HepG2 (cell line): ENCODE measurements at regions not wholly inside any gene's neighbourhood (a gene's known extent, or its start where the extent isn't known, plus 50 kb on each side); places are given as distances from the start of the nearest gene placed in this dataset.

ENCODE experiments used
- ATAC-seq: fragments of 200-7000 bp; cut with Tn5 transposase; 3 replicates; pipeline ENCODE4 v1.9.1; 2020; ENCODE audit warnings: mild to moderate bottlenecking, moderate library complexity
- BruUV-seq: library from RNA; stranded (reverse); fragments of 400-500 nt; replicated peaks from 2 replicates; lab custom pipeline; 2021; lab: Mats Ljungman, UMichigan
- CTCF ChIA-PET: fragments of 300-600 bp; formaldehyde crosslinking; extraction: SDS; loops from one replicate; lab custom pipeline; 2021; ENCODE audit warnings: low total read pairs, inconsistent platforms, low intra/inter-chr PET ratio; lab: Yijun Ruan, JAX
- POLR2A ChIA-PET: fragments of 350-600 bp; sonication (Branson Sonifier 250); formaldehyde crosslinking; loops from one replicate; lab custom pipeline; 2020; ENCODE audit warnings: antibody characterized with exemption, inconsistent platforms; lab: Yijun Ruan, JAX
- DNase-seq: peaks from one replicate; pipeline ENCODE4 v3.0.0-alpha.2; 2015; ENCODE audit warnings: low spot score
- FAIRE-seq: peaks from 3 replicates; lab custom pipeline; 2011; peaks lifted over from hg19 to GRCh38; lab: Jason Lieb, UNC
- H2AFZ ChIP-seq: one replicate; pipeline ENCODE4 v1.6.1; 2011; ENCODE audit warnings: low read length, inconsistent platforms
- H3K27ac ChIP-seq: fragments of 300-600 bp; 3 replicates; pipeline ENCODE4 v1.8.0; 2011; ENCODE audit warnings: mixed run types, mild to moderate bottlenecking, mixed read lengths, low read length, inconsistent platforms; ENCODE audit not compliant: insufficient read depth; ENCODE audit errors: extremely low read length
- H3K27me3 ChIP-seq, 2 experiments: fragments of 200-600 bp in 1 of 2; 2 replicates in 1 of 2; 3 replicates in 1 of 2; pipeline versions ENCODE4 v1.6.0 to v1.8.0; 2011; ENCODE audit warnings: low read length in 2 of 2, mild to moderate bottlenecking in 2 of 2, moderate library complexity in 2 of 2, inconsistent platforms in 1 of 2; ENCODE audit not compliant: insufficient read depth in 2 of 2, control insufficient read depth in 1 of 2
- H3K36me3 ChIP-seq, 2 experiments: fragments of 200-600 bp in 1 of 2; replicated peaks in 1 of 2; 2 replicates in 1 of 2; 3 replicates in 1 of 2; pipeline versions ENCODE4 v1.5.1 to v1.8.0; 2011; ENCODE audit warnings: low read length in 2 of 2, inconsistent platforms in 1 of 2; ENCODE audit not compliant: insufficient read depth in 2 of 2, control insufficient read depth in 1 of 2
- H3K4me1 ChIP-seq: 2 replicates; pipeline ENCODE4 v1.5.1; 2012; ENCODE audit warnings: low read length, inconsistent platforms; ENCODE audit not compliant: insufficient read depth
- H3K4me2 ChIP-seq: 2 replicates; pipeline ENCODE4 v1.6.0; 2011; ENCODE audit warnings: low read depth, low read length, inconsistent platforms
- H3K4me3 ChIP-seq, 3 experiments: fragments of 200-600 bp in 1 of 3; sonication (generic), shearing (Covaris generic) in 1 of 3; replicated peaks in 1 of 3; 2 replicates each; pipeline ENCODE4 v1.5.1; 2011 to 2016; ENCODE audit warnings: low read length in 3 of 3, inconsistent platforms in 2 of 3, low read depth in 2 of 3, mild to moderate bottlenecking in 2 of 3, control low read depth in 1 of 3, mixed read lengths in 1 of 3; ENCODE audit not compliant: insufficient read depth in 1 of 3
- H3K79me2 ChIP-seq: one replicate; pipeline ENCODE4 v1.6.1; 2011; ENCODE audit warnings: low read length, inconsistent platforms; ENCODE audit not compliant: insufficient read depth
- H3K9ac ChIP-seq: 2 replicates; pipeline ENCODE4 v1.6.0; 2011; ENCODE audit warnings: mild to moderate bottlenecking, low read depth, low read length, inconsistent platforms; ENCODE audit not compliant: insufficient read depth
- H3K9me3 ChIP-seq: 2 replicates; pipeline ENCODE4 v1.5.1; 2012; ENCODE audit warnings: mild to moderate bottlenecking, low read length
- H4K20me1 ChIP-seq: 2 replicates; pipeline ENCODE4 v1.6.0; 2011; ENCODE audit warnings: inconsistent platforms, mild to moderate bottlenecking, low read length, moderate library complexity; ENCODE audit not compliant: insufficient read depth
- AGO1 ChIP-seq: fragments of 200-400 bp; formaldehyde crosslinking; IDR thresholded peaks from 2 replicates; pipeline ENCODE4 v1.6.1; 2017; ENCODE audit warnings: mild to moderate bottlenecking, low read depth, low read length, moderate library complexity; ENCODE audit not compliant: poor library complexity, severe bottlenecking
- ESRRA ChIP-seq: sonication (generic); formaldehyde crosslinking; IDR thresholded peaks from 2 replicates; pipeline ENCODE4 v1.5.1; 2020; ENCODE audit warnings: mild to moderate bottlenecking, low read depth, missing genetic modification reagents
- MED8 ChIP-seq: sonication (generic); formaldehyde crosslinking; IDR thresholded peaks from 2 replicates; pipeline ENCODE4 v1.8.1; 2023; ENCODE audit warnings: mild to moderate bottlenecking, missing genetic modification reagents; ENCODE audit not compliant: insufficient replicate concordance
- MLLT10 ChIP-seq: sonication (generic); formaldehyde crosslinking; IDR thresholded peaks from 2 replicates; pipeline ENCODE4 v1.4.0; 2020; ENCODE audit warnings: missing genetic modification reagents
- MZF1 ChIP-seq: sonication (generic); formaldehyde crosslinking; IDR thresholded peaks from 2 replicates; pipeline ENCODE4 v1.8.1; 2023; ENCODE audit warnings: mild to moderate bottlenecking, missing genetic modification reagents, borderline replicate concordance
- ZBTB34 ChIP-seq: sonication (generic); formaldehyde crosslinking; IDR thresholded peaks from 2 replicates; pipeline ENCODE4 v1.8.0; 2022; ENCODE audit warnings: mild to moderate bottlenecking, missing genetic modification reagents
- ZNF441 ChIP-seq: sonication (generic); formaldehyde crosslinking; IDR thresholded peaks from 2 replicates; pipeline ENCODE4 v1.7.0; 2021; ENCODE audit warnings: missing genetic modification reagents, borderline replicate concordance
- ZNF75D ChIP-seq: sonication (generic); formaldehyde crosslinking; IDR thresholded peaks from 2 replicates; pipeline ENCODE4 v1.8.1; 2023; ENCODE audit warnings: missing genetic modification reagents, mild to moderate bottlenecking, borderline replicate concordance
- WGBS: methylation state at CpG from one replicate; pipeline ENCODE4 v1.1.6; 2017; ENCODE audit warnings: low lambda C conversion rate; 5-methylcytosine and 5-hydroxymethylcytosine counted together
- in situ Hi-C: cut with HindIII; loops from 2 replicates; pipeline ENCODE4 v1.10.0; 2017; ENCODE audit warnings: low pct_unique_long_range_greater_than_20kb; ENCODE audit not compliant: extremely low pct_ligation_motif_present
- intact Hi-C: fragments of 100-400 bp; cut with micrococcal nuclease; formaldehyde crosslinking; loops from one replicate; pipeline ENCODE4 v1.10.0; 2022; ENCODE audit not compliant: unreplicated experiment
- TF ChIP-seq, protein P1 (sequence below): sonication (generic); formaldehyde crosslinking; IDR thresholded peaks from 2 replicates; pipeline ENCODE4 v1.5.1; 2020; ENCODE audit warnings: mild to moderate bottlenecking, missing genetic modification reagents
- TF ChIP-seq, protein P2 (sequence below): sonication (generic); formaldehyde crosslinking; IDR thresholded peaks from 2 replicates; pipeline ENCODE4 v1.9.0; 2021; ENCODE audit warnings: mild to moderate bottlenecking, missing genetic modification reagents

GRCh38 chr5:67925511-67925910 is 290.0 kb upstream of the PIK3R1 start:
- no peaks in the 10 kb centered on the region for H3K4me1 ChIP-seq
- FAIRE-seq (no peak), ATAC-seq (no peak), DNase-seq (no peak)
- ChIA-PET POLR2A (no interaction called here), CTCF (no interaction called here)
- 49% methylated on average over 5 of the region's 5 CpGs for whole genome bisulfite sequencing
- no TSS peak for BruUV-seq
- H4K20me1 ChIP-seq = no peaks in the 10 kb centered on the region
- no peaks in the 10 kb centered on the region for H3K9me3 ChIP-seq
- TF ChIP-seq MZF1 (CRISPR knock-in tag) (no peak), ESRRA (CRISPR knock-in tag) (no peak), ZNF75D (CRISPR knock-in tag) (no peak), MED8 (CRISPR knock-in tag) (no peak), MLLT10 (CRISPR knock-in tag) (no peak), ZNF441 (CRISPR knock-in tag) (no peak), AGO1 (no peak), ZBTB34 (CRISPR knock-in tag) (no peak)
- TF ChIP-seq, protein P1, sequence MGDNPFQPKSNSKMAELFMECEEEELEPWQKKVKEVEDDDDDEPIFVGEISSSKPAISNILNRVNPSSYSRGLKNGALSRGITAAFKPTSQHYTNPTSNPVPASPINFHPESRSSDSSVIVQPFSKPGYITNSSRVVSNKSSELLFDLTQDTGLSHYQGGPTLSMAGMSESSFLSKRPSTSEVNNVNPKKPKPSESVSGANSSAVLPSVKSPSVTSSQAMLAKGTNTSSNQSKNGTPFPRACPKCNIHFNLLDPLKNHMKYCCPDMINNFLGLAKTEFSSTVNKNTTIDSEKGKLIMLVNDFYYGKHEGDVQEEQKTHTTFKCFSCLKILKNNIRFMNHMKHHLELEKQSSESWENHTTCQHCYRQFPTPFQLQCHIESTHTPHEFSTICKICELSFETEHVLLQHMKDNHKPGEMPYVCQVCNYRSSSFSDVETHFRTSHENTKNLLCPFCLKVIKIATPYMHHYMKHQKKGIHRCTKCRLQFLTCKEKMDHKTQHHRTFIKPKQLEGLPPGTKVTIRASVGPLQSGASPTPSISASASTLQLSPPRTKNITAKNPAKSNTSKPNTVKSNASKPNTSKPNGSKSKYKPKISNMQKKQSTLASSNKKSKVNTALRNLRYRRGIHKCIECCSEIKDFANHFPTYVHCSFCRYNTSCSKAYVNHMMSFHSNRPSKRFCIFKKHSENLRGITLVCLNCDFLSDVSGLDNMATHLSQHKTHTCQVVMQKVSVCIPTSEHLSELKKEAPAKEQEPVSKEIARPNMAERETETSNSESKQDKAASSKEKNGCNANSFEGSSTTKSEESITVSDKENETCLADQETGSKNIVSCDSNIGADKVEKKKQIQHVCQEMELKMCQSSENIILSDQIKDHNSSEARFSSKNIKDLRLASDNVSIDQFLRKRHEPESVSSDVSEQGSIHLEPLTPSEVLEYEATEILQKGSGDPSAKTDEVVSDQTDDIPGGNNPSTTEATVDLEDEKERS (CRISPR knock-in tag) = no peak
- TF ChIP-seq, protein P2, sequence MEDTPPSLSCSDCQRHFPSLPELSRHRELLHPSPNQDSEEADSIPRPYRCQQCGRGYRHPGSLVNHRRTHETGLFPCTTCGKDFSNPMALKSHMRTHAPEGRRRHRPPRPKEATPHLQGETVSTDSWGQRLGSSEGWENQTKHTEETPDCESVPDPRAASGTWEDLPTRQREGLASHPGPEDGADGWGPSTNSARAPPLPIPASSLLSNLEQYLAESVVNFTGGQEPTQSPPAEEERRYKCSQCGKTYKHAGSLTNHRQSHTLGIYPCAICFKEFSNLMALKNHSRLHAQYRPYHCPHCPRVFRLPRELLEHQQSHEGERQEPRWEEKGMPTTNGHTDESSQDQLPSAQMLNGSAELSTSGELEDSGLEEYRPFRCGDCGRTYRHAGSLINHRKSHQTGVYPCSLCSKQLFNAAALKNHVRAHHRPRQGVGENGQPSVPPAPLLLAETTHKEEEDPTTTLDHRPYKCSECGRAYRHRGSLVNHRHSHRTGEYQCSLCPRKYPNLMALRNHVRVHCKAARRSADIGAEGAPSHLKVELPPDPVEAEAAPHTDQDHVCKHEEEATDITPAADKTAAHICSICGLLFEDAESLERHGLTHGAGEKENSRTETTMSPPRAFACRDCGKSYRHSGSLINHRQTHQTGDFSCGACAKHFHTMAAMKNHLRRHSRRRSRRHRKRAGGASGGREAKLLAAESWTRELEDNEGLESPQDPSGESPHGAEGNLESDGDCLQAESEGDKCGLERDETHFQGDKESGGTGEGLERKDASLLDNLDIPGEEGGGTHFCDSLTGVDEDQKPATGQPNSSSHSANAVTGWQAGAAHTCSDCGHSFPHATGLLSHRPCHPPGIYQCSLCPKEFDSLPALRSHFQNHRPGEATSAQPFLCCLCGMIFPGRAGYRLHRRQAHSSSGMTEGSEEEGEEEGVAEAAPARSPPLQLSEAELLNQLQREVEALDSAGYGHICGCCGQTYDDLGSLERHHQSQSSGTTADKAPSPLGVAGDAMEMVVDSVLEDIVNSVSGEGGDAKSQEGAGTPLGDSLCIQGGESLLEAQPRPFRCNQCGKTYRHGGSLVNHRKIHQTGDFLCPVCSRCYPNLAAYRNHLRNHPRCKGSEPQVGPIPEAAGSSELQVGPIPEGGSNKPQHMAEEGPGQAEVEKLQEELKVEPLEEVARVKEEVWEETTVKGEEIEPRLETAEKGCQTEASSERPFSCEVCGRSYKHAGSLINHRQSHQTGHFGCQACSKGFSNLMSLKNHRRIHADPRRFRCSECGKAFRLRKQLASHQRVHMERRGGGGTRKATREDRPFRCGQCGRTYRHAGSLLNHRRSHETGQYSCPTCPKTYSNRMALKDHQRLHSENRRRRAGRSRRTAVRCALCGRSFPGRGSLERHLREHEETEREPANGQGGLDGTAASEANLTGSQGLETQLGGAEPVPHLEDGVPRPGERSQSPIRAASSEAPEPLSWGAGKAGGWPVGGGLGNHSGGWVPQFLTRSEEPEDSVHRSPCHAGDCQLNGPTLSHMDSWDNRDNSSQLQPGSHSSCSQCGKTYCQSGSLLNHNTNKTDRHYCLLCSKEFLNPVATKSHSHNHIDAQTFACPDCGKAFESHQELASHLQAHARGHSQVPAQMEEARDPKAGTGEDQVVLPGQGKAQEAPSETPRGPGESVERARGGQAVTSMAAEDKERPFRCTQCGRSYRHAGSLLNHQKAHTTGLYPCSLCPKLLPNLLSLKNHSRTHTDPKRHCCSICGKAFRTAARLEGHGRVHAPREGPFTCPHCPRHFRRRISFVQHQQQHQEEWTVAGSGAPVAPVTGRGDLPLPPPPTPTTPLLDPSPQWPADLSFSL (CRISPR knock-in tag) = no peak
- H3K4me3 ChIP-seq = no peak overlapping the region
- H3K36me3 ChIP-seq = no peaks in the 10 kb centered on the region
- no peak overlapping the region for H3K9ac ChIP-seq
- no peaks in the 10 kb centered on the region for H3K79me2 ChIP-seq
- intact Hi-C loops = no loop called here
- H3K27ac ChIP-seq = no peak overlapping the region
- in situ Hi-C loops = no loop called here
- no peak overlapping the region for H3K4me2 ChIP-seq
- no peak overlapping the region for H2AFZ ChIP-seq
- no peaks in the 10 kb centered on the region for H3K27me3 ChIP-seq
